ENCODE measurements at regions not wholly inside any gene's neighbourhood (a gene's known extent, or its start where the extent isn't known, plus 50 kb on each side); places are given as distances from the start of the nearest gene placed in this dataset.

- DNase-seq = no peak
These were observed 52.5 kb upstream of the ATP2C1 start for GRCh38 chr3:130841357-130841756.

GRCh38 chr3:130843441-130843840 is 50.4 kb upstream of the ATP2C1 start:
- DNase-seq = no peak

All from DMS 273 treated with DMSO at 0.1 percent for 48 hours (cell line).